ENCODE measurements at regions not wholly inside any gene's neighbourhood (a gene's known extent, or its start where the extent isn't known, plus 50 kb on each side); places are given as distances from the start of the nearest gene placed in this dataset.

DNA sequence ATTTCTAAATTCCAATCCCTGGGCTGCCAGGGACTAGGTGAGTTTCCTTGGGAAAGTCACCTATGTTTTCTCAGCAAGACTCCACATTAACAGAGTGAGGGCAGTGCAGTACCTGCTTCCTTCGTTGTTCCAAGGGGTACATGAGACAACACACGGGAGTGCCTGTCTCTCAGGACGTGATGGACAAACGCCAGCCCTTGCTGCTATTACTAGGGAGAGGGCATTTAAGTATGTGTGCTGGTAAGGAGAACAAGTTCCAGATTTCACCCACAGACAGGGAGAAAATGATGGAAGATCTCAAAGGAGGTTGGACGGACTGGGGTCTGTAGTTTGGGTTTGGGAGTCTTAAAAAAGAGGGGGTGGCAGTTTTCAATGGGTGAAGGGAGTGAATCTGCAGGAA, 195.7 kb downstream of the HERPUD2 start:
- H3K27me3 Mint-ChIP-seq (ENCODE audit: low read depth): no peaks in the 10 kb centered on the region

DNA sequence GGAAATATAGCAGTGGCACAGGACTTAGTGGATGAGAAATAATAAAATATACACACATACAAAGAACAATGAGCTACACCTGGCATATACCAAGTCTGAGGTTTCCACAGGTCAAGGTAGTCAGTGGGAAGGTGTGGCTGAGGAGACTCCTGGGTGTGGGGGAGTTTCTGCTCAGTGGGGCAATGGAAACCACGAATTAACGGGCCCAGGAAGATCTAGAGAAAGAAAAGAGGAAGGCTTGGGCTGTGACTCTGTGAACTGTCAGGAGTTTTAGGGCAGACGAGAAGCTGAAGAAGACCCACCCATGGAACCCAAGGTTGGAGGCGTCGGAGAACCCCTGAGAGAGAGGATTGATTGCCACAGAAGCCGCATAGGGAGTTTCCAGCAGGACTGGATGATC, 196.5 kb downstream of the HERPUD2 start:
- H3K9me3 Mint-ChIP-seq: no peaks in the 10 kb centered on the region
- no peak for TF ChIP-seq CTCF (IDR thresholded peaks at IDR 0.05; ENCODE audit: unreplicated experiment)

More for the DNA sequence above, 195.7 kb downstream of the HERPUD2 start:
- Mint-ChIP-seq H3K9me3 (no peaks in the 10 kb centered on the region), H3K36me3 (no peaks in the 10 kb centered on the region), H3K4me3 (no peak overlapping the region), H3K4me1 (no peaks in the 10 kb centered on the region), H3K27ac (no peak overlapping the region)
- no peak for DNase-seq (ENCODE audit: low spot score in 2 of 2, unreplicated experiment in 2 of 2)
- TF ChIP-seq CTCF (IDR thresholded peaks at IDR 0.05; ENCODE audit: unreplicated experiment): no peak

GRCh38 chr7:35495844-35496243, 199.1 kb downstream of the HERPUD2 start:
- H3K27ac Mint-ChIP-seq: no peak overlapping the region
- DNase-seq (ENCODE audit: low spot score in 2 of 2, unreplicated experiment in 2 of 2): no peak
- no peak for TF ChIP-seq CTCF (IDR thresholded peaks at IDR 0.05; ENCODE audit: unreplicated experiment)

More for the DNA sequence above, 196.5 kb downstream of the HERPUD2 start:
- Mint-ChIP-seq H3K4me3 (no peak overlapping the region), H3K27me3 (ENCODE audit: low read depth) (no peaks in the 10 kb centered on the region), H3K27ac (no peak overlapping the region), H3K4me1 (no peaks in the 10 kb centered on the region), H3K36me3 (no peaks in the 10 kb centered on the region)
- no peak for DNase-seq (ENCODE audit: low spot score in 2 of 2, unreplicated experiment in 2 of 2)

GRCh38 chr7:35495377-35495776, 199.6 kb downstream of the HERPUD2 start:
- DNase-seq (ENCODE audit: low spot score in 2 of 2, unreplicated experiment in 2 of 2): no peak
- H3K4me3 Mint-ChIP-seq: no peak overlapping the region
- no peaks in the 10 kb centered on the region for H3K27me3 Mint-ChIP-seq (ENCODE audit: low read depth)
- H3K27ac Mint-ChIP-seq: no peak overlapping the region
- no peak for TF ChIP-seq CTCF (IDR thresholded peaks at IDR 0.05; ENCODE audit: unreplicated experiment)
- H3K9me3 Mint-ChIP-seq: no peaks in the 10 kb centered on the region
- no peaks in the 10 kb centered on the region for H3K4me1 Mint-ChIP-seq
- no peaks in the 10 kb centered on the region for H3K36me3 Mint-ChIP-seq

More at GRCh38 chr7:35495844-35496243, 199.1 kb downstream of the HERPUD2 start:
- H3K4me1 Mint-ChIP-seq: no peaks in the 10 kb centered on the region
- no peaks in the 10 kb centered on the region for H3K27me3 Mint-ChIP-seq (ENCODE audit: low read depth)
- H3K9me3 Mint-ChIP-seq: no peaks in the 10 kb centered on the region
- no peak overlapping the region for H3K4me3 Mint-ChIP-seq
- H3K36me3 Mint-ChIP-seq: no peaks in the 10 kb centered on the region

GRCh38 chr7:35494407-35494806, 200.5 kb downstream of the HERPUD2 start:
- H3K36me3 Mint-ChIP-seq: no peaks in the 10 kb centered on the region
- no peaks in the 10 kb centered on the region for H3K4me1 Mint-ChIP-seq
- no peak for TF ChIP-seq CTCF (IDR thresholded peaks at IDR 0.05; ENCODE audit: unreplicated experiment)
- H3K27ac Mint-ChIP-seq: no peak overlapping the region
- H3K27me3 Mint-ChIP-seq (ENCODE audit: low read depth): no peaks in the 10 kb centered on the region
- H3K4me3 Mint-ChIP-seq: no peak overlapping the region
- no peaks in the 10 kb centered on the region for H3K9me3 Mint-ChIP-seq
- no peak for DNase-seq (ENCODE audit: low spot score in 2 of 2, unreplicated experiment in 2 of 2)

Measured in mesothelial cell of epicardium (in vitro differentiated cells).